Inflammatory macrophage treated with lipopolysaccharide for 1 hour (primary cell): ENCODE measurements at regions not wholly inside any gene's neighbourhood (a gene's known extent, or its start where the extent isn't known, plus 50 kb on each side); places are given as distances from the start of the nearest gene placed in this dataset.
"Not testable (repeated sequence)": the region's sequence is repeated elsewhere in the genome, so short reads cannot be mapped to it uniquely, and the experiment has no call there.

Experiments used
- DNase-seq, 2 donors: peaks; one replicate each; pipeline ENCODE4 v3.0.0-alpha.2; 2020 to 2022

- not testable (repeated sequence) for DNase-seq
Measured at GRCh38 chr11:116666673-116667249, 106.0 kb downstream of the BUD13 start.

GRCh38 chr11:116665523-116665922, 107.3 kb downstream of the BUD13 start:
- DNase-seq: no peak

GRCh38 chr11:116661056-116661455, 111.7 kb downstream of the BUD13 start:
- DNase-seq: no peak

GRCh38 chr11:116660011-116660410, 112.8 kb downstream of the BUD13 start:
- DNase-seq: no peak

GRCh38 chr11:116658876-116659535, 113.8 kb downstream of the BUD13 start:
- no peak for DNase-seq

- no peak for DNase-seq
Measured at GRCh38 chr11:116657842-116658825, 114.7 kb downstream of the BUD13 start.

- no peak for DNase-seq
Measured at GRCh38 chr11:116656011-116656410, 116.8 kb downstream of the BUD13 start.

- DNase-seq: no peak
Measured at GRCh38 chr11:116654526-116654925, 118.3 kb downstream of the BUD13 start.

GRCh38 chr11:116653206-116653605, 119.6 kb downstream of the BUD13 start:
- DNase-seq: no peak

GRCh38 chr11:116651737-116652237, 121.0 kb downstream of the BUD13 start:
- DNase-seq: no peak

- DNase-seq: no peak
Measured at GRCh38 chr11:116651098-116651736, 121.6 kb downstream of the BUD13 start.

- DNase-seq: no peak
Measured at GRCh38 chr11:116650052-116650451, 122.7 kb downstream of the BUD13 start.

- DNase-seq: no peak
Measured at GRCh38 chr11:116649268-116649667, 123.5 kb downstream of the BUD13 start.

- DNase-seq: no peak
Measured at GRCh38 chr11:116648247-116649174, 124.3 kb downstream of the BUD13 start.

GRCh38 chr11:116647305-116648080, 125.3 kb downstream of the BUD13 start:
- no peak for DNase-seq

- DNase-seq: no peak
Measured at GRCh38 chr11:116646191-116646590, 126.6 kb downstream of the BUD13 start.

- no peak for DNase-seq
Measured at GRCh38 chr11:116644941-116645305, 127.9 kb downstream of the BUD13 start.

GRCh38 chr11:116644201-116644940, 128.4 kb downstream of the BUD13 start:
- DNase-seq: no peak

- DNase-seq: no peak
Measured at GRCh38 chr11:116643521-116643920, 129.3 kb downstream of the BUD13 start.

GRCh38 chr11:116642902-116643301, 129.9 kb downstream of the BUD13 start:
- DNase-seq: no peak
